ENCODE measurements at regions not wholly inside any gene's neighbourhood (a gene's known extent, or its start where the extent isn't known, plus 50 kb on each side); places are given as distances from the start of the nearest gene placed in this dataset.

DNA sequence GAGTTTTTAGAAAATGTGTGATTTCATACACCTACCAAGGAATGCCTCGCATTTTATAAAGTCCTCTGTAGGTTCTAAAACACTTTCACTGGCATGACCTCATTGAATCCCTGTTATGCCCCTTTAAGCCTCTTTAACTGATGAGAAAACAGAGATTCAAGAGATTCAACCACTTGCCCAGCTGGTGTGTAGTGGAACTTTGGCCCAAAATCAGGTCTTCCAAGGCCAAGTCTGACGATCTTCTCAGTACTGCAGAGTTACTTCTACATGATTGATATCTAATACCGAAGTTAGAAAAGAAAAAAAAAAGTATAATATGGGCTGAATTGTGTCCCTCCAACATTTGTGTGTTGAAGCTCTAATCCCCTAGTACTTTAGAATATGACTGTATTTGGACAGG lies 202.0 kb downstream of the WDR11 start:
- TF ChIP-seq, protein P1, sequence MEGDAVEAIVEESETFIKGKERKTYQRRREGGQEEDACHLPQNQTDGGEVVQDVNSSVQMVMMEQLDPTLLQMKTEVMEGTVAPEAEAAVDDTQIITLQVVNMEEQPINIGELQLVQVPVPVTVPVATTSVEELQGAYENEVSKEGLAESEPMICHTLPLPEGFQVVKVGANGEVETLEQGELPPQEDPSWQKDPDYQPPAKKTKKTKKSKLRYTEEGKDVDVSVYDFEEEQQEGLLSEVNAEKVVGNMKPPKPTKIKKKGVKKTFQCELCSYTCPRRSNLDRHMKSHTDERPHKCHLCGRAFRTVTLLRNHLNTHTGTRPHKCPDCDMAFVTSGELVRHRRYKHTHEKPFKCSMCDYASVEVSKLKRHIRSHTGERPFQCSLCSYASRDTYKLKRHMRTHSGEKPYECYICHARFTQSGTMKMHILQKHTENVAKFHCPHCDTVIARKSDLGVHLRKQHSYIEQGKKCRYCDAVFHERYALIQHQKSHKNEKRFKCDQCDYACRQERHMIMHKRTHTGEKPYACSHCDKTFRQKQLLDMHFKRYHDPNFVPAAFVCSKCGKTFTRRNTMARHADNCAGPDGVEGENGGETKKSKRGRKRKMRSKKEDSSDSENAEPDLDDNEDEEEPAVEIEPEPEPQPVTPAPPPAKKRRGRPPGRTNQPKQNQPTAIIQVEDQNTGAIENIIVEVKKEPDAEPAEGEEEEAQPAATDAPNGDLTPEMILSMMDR (conservative IDR thresholded peaks at IDR 0.05; ENCODE audit: control insufficient read depth, insufficient read depth, low read depth, low read length), result no peak
- DNase-seq (ENCODE audit: low read depth), result no peak
- no peak overlapping the region for H3K4me3 ChIP-seq (ENCODE audit: control insufficient read depth, low read depth, low read length)

DNA sequence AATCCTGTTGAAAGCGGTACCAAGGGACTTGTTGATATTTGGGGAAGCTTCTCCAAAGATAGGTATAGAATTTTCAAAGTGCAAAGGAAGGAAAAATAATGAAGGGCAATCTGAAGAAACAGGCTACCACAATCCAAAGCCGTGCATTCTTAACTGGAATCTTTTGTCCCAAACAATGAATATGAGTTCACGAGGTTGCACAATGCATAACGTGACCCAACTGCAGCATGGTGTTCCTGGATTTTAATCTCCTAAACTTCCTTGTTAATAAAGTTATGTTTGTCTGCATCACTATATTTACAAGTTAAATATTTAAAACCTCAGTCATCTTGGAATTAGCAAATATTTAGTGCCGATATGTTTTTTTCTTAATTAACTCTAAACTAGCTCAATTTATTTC lies 203.7 kb downstream of the WDR11 start:
- no peak for DNase-seq (ENCODE audit: low read depth)
- no peak overlapping the region for H3K4me3 ChIP-seq (ENCODE audit: control insufficient read depth, low read depth, low read length)
- TF ChIP-seq, protein P1 (conservative IDR thresholded peaks at IDR 0.05; ENCODE audit: control insufficient read depth, insufficient read depth, low read depth, low read length), result no peak

DNA sequence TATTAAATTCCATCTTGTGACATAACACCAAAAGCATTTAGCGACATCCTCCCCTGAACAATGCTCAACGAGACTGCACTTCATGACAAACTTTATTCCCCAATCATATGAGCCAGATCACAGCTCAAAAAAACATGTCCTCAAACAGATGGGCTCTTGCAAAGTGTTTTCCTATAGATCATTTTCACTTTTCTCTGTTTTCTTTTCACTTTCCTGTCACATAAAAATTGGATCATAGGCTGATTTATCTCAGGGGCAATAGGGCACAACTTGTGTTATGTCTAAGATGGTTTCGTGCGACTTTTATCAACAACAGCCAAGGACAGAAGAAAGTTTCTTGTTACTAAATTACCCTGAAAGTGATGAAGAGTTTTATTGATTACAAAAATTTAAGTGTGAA lies 206.1 kb downstream of the WDR11 start:
- TF ChIP-seq, protein P1 (conservative IDR thresholded peaks at IDR 0.05; ENCODE audit: control insufficient read depth, insufficient read depth, low read depth, low read length), result no peak
- H3K4me3 ChIP-seq (ENCODE audit: control insufficient read depth, low read depth, low read length), result no peak overlapping the region
- no peak for DNase-seq (ENCODE audit: low read depth)

DNA sequence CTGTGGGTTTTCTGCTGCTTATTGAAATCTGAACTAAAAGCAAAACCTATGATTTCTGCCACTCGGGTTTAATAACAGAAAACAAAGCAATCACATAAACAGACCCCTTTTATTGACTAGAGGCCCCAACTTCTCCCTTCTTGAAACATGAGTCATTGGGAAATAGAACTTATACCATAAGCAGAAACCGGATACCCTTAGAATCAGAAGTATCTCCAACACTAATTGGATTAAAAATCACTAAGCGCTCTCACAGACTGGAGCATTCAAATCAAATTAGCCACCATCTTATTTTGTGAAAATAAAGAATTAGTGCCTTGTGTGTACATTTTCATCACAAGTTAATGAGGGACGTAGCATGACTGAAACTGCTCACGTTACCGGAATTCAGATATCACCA lies 206.9 kb downstream of the WDR11 start:
- TF ChIP-seq, protein P1 (conservative IDR thresholded peaks at IDR 0.05; ENCODE audit: control insufficient read depth, insufficient read depth, low read depth, low read length), result no peak
- no peak overlapping the region for H3K4me3 ChIP-seq (ENCODE audit: control insufficient read depth, low read depth, low read length)
- no peak for DNase-seq (ENCODE audit: low read depth)

DNA sequence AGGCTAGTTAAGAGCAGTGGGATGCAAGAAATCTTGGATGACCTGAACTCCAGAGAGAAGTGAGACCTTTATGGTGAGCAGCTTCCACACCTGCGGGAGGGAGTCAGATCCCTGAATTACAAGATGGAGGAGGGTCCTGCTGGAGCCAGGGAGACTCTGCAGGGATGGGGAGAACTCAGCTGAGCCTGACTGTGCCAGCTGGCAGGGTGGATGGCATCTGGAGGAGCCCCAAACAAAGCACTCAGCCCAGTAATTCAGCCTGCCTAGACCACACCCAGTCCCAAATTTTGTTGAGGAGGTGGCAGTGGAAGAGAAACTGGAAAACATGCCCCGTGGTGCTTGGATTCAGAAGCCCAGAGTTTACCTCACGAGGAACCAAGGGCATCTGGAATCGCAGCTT lies 208.2 kb downstream of the WDR11 start:
- TF ChIP-seq, protein P1 (conservative IDR thresholded peaks at IDR 0.05; ENCODE audit: control insufficient read depth, insufficient read depth, low read depth, low read length), result no peak
- DNase-seq (ENCODE audit: low read depth), result no peak
- H3K4me3 ChIP-seq (ENCODE audit: control insufficient read depth, low read depth, low read length), result no peak overlapping the region

DNA sequence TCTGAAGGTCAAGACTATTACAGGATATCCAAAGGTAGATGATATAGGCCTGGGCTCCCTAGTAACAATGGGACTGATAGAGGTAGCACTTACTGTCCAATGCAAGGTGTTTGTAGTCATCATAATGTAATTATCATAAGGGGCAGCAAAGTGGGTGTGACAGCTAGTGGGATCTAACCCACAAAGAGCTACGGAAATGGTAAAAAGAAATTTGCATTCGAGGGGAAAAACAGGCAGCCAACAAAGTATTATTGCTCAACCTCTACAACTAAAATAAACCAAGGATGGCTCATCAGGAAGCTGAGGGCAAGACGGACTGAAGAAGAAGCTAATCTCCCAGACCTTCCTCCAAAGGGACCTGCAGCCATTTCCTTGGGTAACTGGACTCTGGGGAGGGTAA lies 211.0 kb downstream of the WDR11 start:
- H3K4me3 ChIP-seq (ENCODE audit: control insufficient read depth, low read depth, low read length), result no peak overlapping the region
- no peak for DNase-seq (ENCODE audit: low read depth)
- TF ChIP-seq, protein P1 (conservative IDR thresholded peaks at IDR 0.05; ENCODE audit: control insufficient read depth, insufficient read depth, low read depth, low read length), result no peak

DNA sequence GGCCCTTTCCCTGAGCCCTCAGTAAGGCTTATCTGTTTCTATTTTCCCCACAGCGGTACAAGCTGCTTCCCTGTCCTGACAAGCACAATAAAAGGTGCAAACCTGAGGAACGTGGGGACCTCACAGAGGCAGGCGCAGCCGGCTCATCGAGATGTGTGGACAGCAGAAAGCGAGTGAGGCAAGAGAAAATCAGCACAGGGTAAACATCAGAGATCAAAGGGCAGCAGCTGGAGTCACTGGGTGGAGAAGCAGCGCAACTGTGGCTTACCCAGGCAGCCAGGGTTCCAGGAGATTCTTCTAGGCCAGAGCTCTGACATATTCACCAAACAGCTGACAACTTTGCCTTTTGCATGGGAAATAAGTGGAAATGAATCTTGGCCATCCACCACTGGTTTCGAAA lies 212.6 kb downstream of the WDR11 start:
- TF ChIP-seq, protein P1 (conservative IDR thresholded peaks at IDR 0.05; ENCODE audit: control insufficient read depth, insufficient read depth, low read depth, low read length), result no peak
- H3K4me3 ChIP-seq (ENCODE audit: control insufficient read depth, low read depth, low read length), result no peak overlapping the region
- DNase-seq (ENCODE audit: low read depth), result no peak
